Stomach smooth muscle (tissue), 2 donors: ENCODE measurements at regions not wholly inside any gene's neighbourhood (a gene's known extent, or its start where the extent isn't known, plus 50 kb on each side); places are given as distances from the start of the nearest gene placed in this dataset.

Experiments used
- H3K27ac ChIP-seq: one replicate; pipeline ENCODE4 v1.7.0; 2013; ENCODE audit warnings: mild to moderate bottlenecking, low read length, inconsistent platforms
- H3K27me3 ChIP-seq, 2 donors: one replicate each; pipeline ENCODE4 v1.7.0; 2013; ENCODE audit warnings: low read length in 2 of 2; ENCODE audit not compliant: insufficient read depth in 2 of 2, control insufficient read depth in 1 of 2
- H3K36me3 ChIP-seq, 2 donors: one replicate each; pipeline ENCODE4 v1.7.0; 2013; ENCODE audit warnings: low read length in 2 of 2; ENCODE audit not compliant: control insufficient read depth in 2 of 2, insufficient read depth in 2 of 2
- H3K4me1 ChIP-seq: one replicate; pipeline ENCODE4 v1.7.0; 2013; ENCODE audit warnings: low read length; ENCODE audit not compliant: control insufficient read depth, insufficient read depth
- H3K4me3 ChIP-seq, 2 donors: one replicate each; pipeline ENCODE4 v1.7.0; 2013; ENCODE audit warnings: low read length in 2 of 2
- H3K9ac ChIP-seq, 2 donors: one replicate each; pipeline ENCODE4 v1.7.0; 2013; ENCODE audit warnings: low read length in 2 of 2, mild to moderate bottlenecking in 1 of 2
- H3K9me3 ChIP-seq, 2 donors: one replicate each; pipeline ENCODE4 v1.7.0; 2013; ENCODE audit warnings: low read length in 2 of 2; ENCODE audit not compliant: control insufficient read depth in 2 of 2
- donor health status: healthy.
- donor health status: Pancreatic carcinoma.

DNA sequence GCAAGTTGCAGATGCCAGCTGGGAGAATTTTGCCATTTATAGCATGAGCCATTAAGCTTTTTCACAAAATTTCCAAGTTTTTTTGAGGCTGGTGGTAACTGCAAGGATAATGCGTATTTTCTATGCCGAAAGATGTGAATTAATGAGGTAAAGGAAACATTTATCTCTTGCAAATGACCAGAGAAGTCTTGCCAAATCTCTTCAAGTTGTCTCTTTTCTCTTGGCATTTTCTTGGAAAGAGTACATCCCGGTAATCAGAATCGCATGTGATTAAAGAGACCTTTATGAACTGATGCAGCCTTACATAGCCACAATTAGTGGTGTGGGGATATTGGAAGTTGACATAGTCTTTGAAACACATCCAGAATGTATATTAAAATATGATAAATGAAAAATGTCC is 136.5 kb upstream of the MMADHC start:
- no peak overlapping the region for H3K27ac ChIP-seq
- no peaks in the 10 kb centered on the region for H3K36me3 ChIP-seq
- no peak overlapping the region for H3K4me3 ChIP-seq
- no peak overlapping the region for H3K9ac ChIP-seq
- H3K4me1 ChIP-seq: no peaks in the 10 kb centered on the region
- H3K9me3 ChIP-seq: no peaks in the 10 kb centered on the region
- no peaks in the 10 kb centered on the region for H3K27me3 ChIP-seq

DNA sequence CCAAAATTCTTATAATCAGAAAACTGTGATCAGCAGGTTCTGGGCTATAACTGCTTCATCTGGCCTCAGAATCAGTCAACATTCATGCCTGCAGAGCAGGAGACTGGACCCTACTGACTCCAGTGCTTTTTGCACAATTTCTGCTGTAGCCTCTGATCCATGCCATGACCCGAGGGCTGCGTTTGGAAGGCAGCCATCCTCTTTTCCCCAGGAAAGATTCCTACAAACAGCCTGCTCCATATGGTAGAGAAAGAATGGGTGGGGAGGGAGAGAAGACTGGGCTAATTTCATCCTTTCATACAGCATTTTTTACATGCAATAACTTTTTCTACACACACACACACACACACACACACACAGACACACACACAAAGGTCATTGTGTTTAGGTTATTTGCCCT is 133.0 kb upstream of the MMADHC start:
- no peak overlapping the region for H3K27ac ChIP-seq
- no peaks in the 10 kb centered on the region for H3K27me3 ChIP-seq
- H3K36me3 ChIP-seq: no peaks in the 10 kb centered on the region
- H3K4me3 ChIP-seq: no peak overlapping the region
- H3K9me3 ChIP-seq: no peaks in the 10 kb centered on the region
- H3K9ac ChIP-seq: no peak overlapping the region
- H3K4me1 ChIP-seq: no peaks in the 10 kb centered on the region

GRCh38 chr2:149719695-149720094 is 132.1 kb upstream of the MMADHC start:
- no peak overlapping the region for H3K4me3 ChIP-seq
- H3K9ac ChIP-seq: no peak overlapping the region
- no peak overlapping the region for H3K27ac ChIP-seq
- H3K4me1 ChIP-seq: no peaks in the 10 kb centered on the region
- no peaks in the 10 kb centered on the region for H3K9me3 ChIP-seq
- no peaks in the 10 kb centered on the region for H3K36me3 ChIP-seq
- H3K27me3 ChIP-seq: no peaks in the 10 kb centered on the region

- Histone ChIP-seq H3K9me3 (no peaks in the 10 kb centered on the region), H3K4me1 (no peaks in the 10 kb centered on the region), H3K27me3 (no peaks in the 10 kb centered on the region)
Observed at GRCh38 chr2:149716687-149717086, 129.1 kb upstream of the MMADHC start.

DNA sequence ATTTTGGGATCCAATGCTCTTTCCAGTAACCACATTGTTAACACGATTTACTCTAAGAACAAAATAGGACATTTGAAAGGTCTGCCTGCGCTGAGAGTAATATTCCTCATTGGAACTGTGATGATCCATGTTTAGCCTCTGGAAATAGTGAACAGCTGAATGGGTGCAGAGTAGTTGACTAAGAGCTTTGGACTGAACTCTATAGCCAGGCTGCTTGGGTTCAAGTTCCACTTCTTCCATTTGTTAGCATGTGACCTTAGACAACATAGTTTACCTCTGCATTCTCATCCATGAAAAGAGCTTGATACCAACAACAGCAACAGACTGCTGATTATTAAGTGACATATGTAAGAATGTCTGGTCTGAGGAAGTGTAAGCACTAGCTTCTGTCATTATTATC is 128.3 kb upstream of the MMADHC start:
- Histone ChIP-seq H3K9me3 (no peaks in the 10 kb centered on the region), H3K27ac (no peak overlapping the region), H3K4me1 (no peaks in the 10 kb centered on the region), H3K4me3 (no peak overlapping the region), H3K36me3 (no peaks in the 10 kb centered on the region), H3K9ac (no peak overlapping the region), H3K27me3 (no peaks in the 10 kb centered on the region)

More at GRCh38 chr2:149716687-149717086, 129.1 kb upstream of the MMADHC start:
- no peak overlapping the region for H3K9ac ChIP-seq
- no peaks in the 10 kb centered on the region for H3K36me3 ChIP-seq
- H3K27ac ChIP-seq: no peak overlapping the region
- no peak overlapping the region for H3K4me3 ChIP-seq

GRCh38 chr2:149715005-149715592 is 127.5 kb upstream of the MMADHC start:
- Histone ChIP-seq H3K27ac (no peak overlapping the region), H3K9me3 (no peaks in the 10 kb centered on the region), H3K9ac (no peak overlapping the region), H3K4me3 (no peak overlapping the region), H3K27me3 (no peaks in the 10 kb centered on the region), H3K36me3 (no peaks in the 10 kb centered on the region), H3K4me1 (no peaks in the 10 kb centered on the region)

DNA sequence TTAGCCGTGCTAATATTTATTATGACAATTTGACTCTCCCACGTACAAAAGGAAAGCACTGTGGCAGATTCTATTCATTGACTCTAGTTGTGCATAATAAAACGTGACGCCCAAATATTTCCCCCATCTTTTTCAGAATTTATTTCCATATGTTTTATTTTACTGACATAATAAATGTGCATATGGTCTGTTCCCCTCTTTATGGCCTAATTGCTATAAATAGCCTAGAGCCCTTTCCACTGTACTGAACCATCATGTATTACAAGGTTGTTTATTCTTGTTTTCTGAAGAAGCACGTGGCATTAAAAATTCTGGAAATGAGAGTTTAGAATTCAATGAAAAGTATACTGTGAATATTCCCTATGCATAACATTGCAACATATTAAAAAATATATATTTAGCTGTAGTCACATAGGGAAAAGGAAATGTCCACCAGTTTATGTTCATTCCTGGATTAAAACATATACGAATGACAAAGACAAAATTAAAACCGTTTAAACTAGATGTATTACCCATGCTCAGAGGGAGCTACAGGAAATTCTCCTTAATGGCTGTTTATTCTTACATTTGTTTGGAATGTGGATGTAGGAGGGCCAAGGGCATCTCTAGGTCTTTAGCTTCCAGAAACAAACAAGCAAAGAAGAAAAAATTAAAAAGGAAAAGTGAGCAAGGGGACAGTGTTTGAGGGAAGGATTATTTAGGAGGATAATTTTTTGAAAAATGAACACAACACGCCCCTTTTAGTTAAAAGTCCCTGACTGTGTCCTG is 122.1 kb upstream of the MMADHC start:
- Histone ChIP-seq H3K27ac (no peak overlapping the region), H3K4me1 (no peaks in the 10 kb centered on the region), H3K4me3 (no peak overlapping the region), H3K9ac (no peak overlapping the region), H3K36me3 (no peaks in the 10 kb centered on the region), H3K9me3 (no peaks in the 10 kb centered on the region), H3K27me3 (no peaks in the 10 kb centered on the region)

GRCh38 chr2:149703281-149703680 is 115.7 kb upstream of the MMADHC start:
- Histone ChIP-seq H3K27ac (no peak overlapping the region), H3K9ac (no peak overlapping the region), H3K36me3 (no peaks in the 10 kb centered on the region), H3K9me3 (no peaks in the 10 kb centered on the region), H3K27me3 (no peaks in the 10 kb centered on the region), H3K4me1 (no peaks in the 10 kb centered on the region), H3K4me3 (no peak overlapping the region)

DNA sequence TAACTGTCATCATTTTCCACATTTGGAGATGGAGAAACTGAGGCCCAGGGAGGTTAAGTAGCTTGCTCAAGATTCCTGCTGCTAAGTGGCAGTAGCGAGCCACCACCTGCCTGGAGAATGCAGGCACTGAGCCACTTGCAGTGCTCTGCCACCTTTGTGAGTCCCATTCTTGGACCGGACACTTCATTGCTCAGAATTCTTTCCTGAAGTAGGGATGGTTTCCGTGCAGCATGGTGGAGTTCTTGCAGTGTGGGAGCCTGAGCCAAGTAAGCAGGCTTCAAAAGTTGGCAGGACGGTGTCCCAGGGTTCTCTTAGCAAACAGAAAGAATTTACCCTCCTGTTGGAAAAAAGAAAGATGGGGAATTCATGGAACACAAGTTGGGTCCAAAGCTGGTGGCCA is 115.0 kb upstream of the MMADHC start:
- no peaks in the 10 kb centered on the region for H3K27me3 ChIP-seq
- no peaks in the 10 kb centered on the region for H3K9me3 ChIP-seq
- H3K27ac ChIP-seq: no peak overlapping the region
- no peak overlapping the region for H3K4me3 ChIP-seq
- H3K36me3 ChIP-seq: no peaks in the 10 kb centered on the region
- no peaks in the 10 kb centered on the region for H3K4me1 ChIP-seq
- H3K9ac ChIP-seq: no peak overlapping the region

DNA sequence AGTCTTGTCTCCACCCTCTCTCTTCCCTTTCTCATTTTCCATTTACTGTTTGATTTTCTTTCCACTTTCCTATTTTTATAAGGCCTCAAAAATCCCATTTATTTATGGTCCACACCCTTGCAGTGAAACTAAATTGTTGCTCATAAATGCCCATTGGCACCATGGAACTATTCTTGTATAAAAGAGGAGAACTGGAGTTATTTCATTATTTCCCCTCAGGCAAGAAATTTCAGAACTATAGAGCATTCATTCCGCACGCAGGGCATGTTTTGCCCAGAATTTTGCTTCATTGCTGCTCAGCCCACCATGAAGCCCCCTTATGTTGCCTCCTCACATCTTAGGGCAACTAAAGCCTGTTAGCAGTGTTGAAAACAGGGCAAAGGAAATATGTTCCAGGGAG is 113.7 kb upstream of the MMADHC start:
- Histone ChIP-seq H3K9me3 (no peaks in the 10 kb centered on the region), H3K4me1 (no peaks in the 10 kb centered on the region), H3K36me3 (no peaks in the 10 kb centered on the region), H3K27ac (no peak overlapping the region), H3K9ac (no peak overlapping the region), H3K4me3 (no peak overlapping the region), H3K27me3 (no peaks in the 10 kb centered on the region)

DNA sequence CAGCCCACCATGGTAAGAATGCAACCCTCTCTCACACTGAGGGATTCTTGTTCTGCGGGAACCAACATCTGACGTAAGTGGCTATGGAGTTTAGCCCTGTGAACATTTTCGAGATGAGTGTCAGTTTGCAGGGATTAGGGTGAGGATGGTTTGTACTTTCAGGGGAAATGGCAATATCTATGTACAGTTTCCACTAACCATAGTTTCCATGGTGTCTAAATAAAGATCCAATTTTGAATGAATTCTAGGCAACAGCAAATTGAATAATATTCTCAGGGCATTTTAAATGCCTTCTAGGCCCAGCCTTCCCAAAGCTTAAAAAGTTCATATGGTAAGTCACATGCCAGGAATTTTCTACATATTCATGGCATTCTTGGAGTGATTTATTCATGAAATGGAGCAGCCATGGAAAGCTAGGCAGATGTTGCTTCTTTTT is 105.4 kb upstream of the MMADHC start:
- no peak overlapping the region for H3K4me3 ChIP-seq
- H3K36me3 ChIP-seq: no peaks in the 10 kb centered on the region
- H3K27me3 ChIP-seq: no peaks in the 10 kb centered on the region
- H3K9me3 ChIP-seq: no peaks in the 10 kb centered on the region
- H3K27ac ChIP-seq: no peak overlapping the region
- no peak overlapping the region for H3K9ac ChIP-seq
- peaks cover 10% of the 10 kb centered on the region for H3K4me1 ChIP-seq
